ENCODE measurements at regions not wholly inside any gene's neighbourhood (a gene's known extent, or its start where the extent isn't known, plus 50 kb on each side); places are given as distances from the start of the nearest gene placed in this dataset.
"Not testable (repeated sequence)": the region's sequence is repeated elsewhere in the genome, so short reads cannot be mapped to it uniquely, and the experiment has no call there.

GRCh38 chr7:13115157-13115772, 427.8 kb downstream of the ARL4A start:
- Histone ChIP-seq H3K4me3 (ENCODE audit: insufficient read length, low read depth) (no peak overlapping the region), H3K4me1 (ENCODE audit: insufficient read depth, insufficient read length) (no peaks in the 10 kb centered on the region), H3K9me3 (ENCODE audit: insufficient read depth, low read length) (no peaks in the 10 kb centered on the region; the same call in 1 of the 2 replicates), H3K27me3 (ENCODE audit: insufficient read depth, insufficient read length) (no peaks in the 10 kb centered on the region), H3K36me3 (ENCODE audit: insufficient read depth, insufficient read length, low read length) (no peaks in the 10 kb centered on the region), H3K9ac (ENCODE audit: insufficient read length, low read depth) (no peak overlapping the region)
- TF ChIP-seq ZNF274 (IDR thresholded peaks at IDR 0.05; ENCODE audit: low read depth, low read length) (no peak), YY1 (IDR thresholded peaks at IDR 0.05; ENCODE audit: insufficient read depth, insufficient read length) (no peak), SUZ12 (IDR thresholded peaks at IDR 0.05; ENCODE audit: extremely low read depth, insufficient read depth, insufficient read length) (no peak)
- peak; percentile 39 for DNase-seq (ENCODE audit: low read depth, low spot score)

GRCh38 chr7:13115855-13116254, 428.4 kb downstream of the ARL4A start:
- H3K9ac ChIP-seq (ENCODE audit: insufficient read length, low read depth) = no peak overlapping the region
- H3K27me3 ChIP-seq (ENCODE audit: insufficient read depth, insufficient read length) = no peaks in the 10 kb centered on the region
- no peaks in the 10 kb centered on the region for H3K4me1 ChIP-seq (ENCODE audit: insufficient read depth, insufficient read length)
- TF ChIP-seq YY1 (IDR thresholded peaks at IDR 0.05; ENCODE audit: insufficient read depth, insufficient read length) (no peak), SUZ12 (IDR thresholded peaks at IDR 0.05; ENCODE audit: extremely low read depth, insufficient read depth, insufficient read length) (no peak)
- no peak overlapping the region for H3K4me3 ChIP-seq (ENCODE audit: insufficient read length, low read depth)
- no peaks in the 10 kb centered on the region; the same call in 1 of the 2 replicates for H3K9me3 ChIP-seq (ENCODE audit: insufficient read depth, low read length)
- no peaks in the 10 kb centered on the region for H3K36me3 ChIP-seq (ENCODE audit: insufficient read depth, insufficient read length, low read length)
- no peak for DNase-seq (ENCODE audit: low read depth, low spot score)

- Histone ChIP-seq H3K36me3 (ENCODE audit: insufficient read depth, insufficient read length, low read length) (no peaks in the 10 kb centered on the region), H3K27me3 (ENCODE audit: insufficient read depth, insufficient read length) (no peaks in the 10 kb centered on the region), H3K9ac (ENCODE audit: insufficient read length, low read depth) (no peak overlapping the region), H3K4me1 (ENCODE audit: insufficient read depth, insufficient read length) (no peaks in the 10 kb centered on the region), H3K4me3 (ENCODE audit: insufficient read length, low read depth) (no peak overlapping the region), H3K9me3 (ENCODE audit: insufficient read depth, low read length) (no peaks in the 10 kb centered on the region)
- peak; percentile 20 for DNase-seq (ENCODE audit: low read depth, low spot score)
- TF ChIP-seq SUZ12 (IDR thresholded peaks at IDR 0.05; ENCODE audit: extremely low read depth, insufficient read depth, insufficient read length) = no peak
- no peak for TF ChIP-seq YY1 (IDR thresholded peaks at IDR 0.05; ENCODE audit: insufficient read depth, insufficient read length)
- no peak for TF ChIP-seq ZNF274 (IDR thresholded peaks at IDR 0.05; ENCODE audit: low read depth, low read length)
Observed at GRCh38 chr7:13117103-13117502, 429.7 kb downstream of the ARL4A start.

GRCh38 chr7:13117592-13117991, 430.2 kb downstream of the ARL4A start:
- DNase-seq (ENCODE audit: low read depth, low spot score) = no peak
- H3K4me3 ChIP-seq (ENCODE audit: insufficient read length, low read depth) = no peak overlapping the region
- no peaks in the 10 kb centered on the region for H3K36me3 ChIP-seq (ENCODE audit: insufficient read depth, insufficient read length, low read length)
- H3K4me1 ChIP-seq (ENCODE audit: insufficient read depth, insufficient read length) = no peaks in the 10 kb centered on the region
- H3K27me3 ChIP-seq (ENCODE audit: insufficient read depth, insufficient read length) = no peaks in the 10 kb centered on the region
- no peak overlapping the region for H3K9ac ChIP-seq (ENCODE audit: insufficient read length, low read depth)
- H3K9me3 ChIP-seq (ENCODE audit: insufficient read depth, low read length) = no peaks in the 10 kb centered on the region
- no peak for TF ChIP-seq ZNF274 (IDR thresholded peaks at IDR 0.05; ENCODE audit: low read depth, low read length)
- TF ChIP-seq YY1 (IDR thresholded peaks at IDR 0.05; ENCODE audit: insufficient read depth, insufficient read length) = no peak
- no peak for TF ChIP-seq SUZ12 (IDR thresholded peaks at IDR 0.05; ENCODE audit: extremely low read depth, insufficient read depth, insufficient read length)

- not testable (repeated sequence) for DNase-seq (ENCODE audit: low read depth, low spot score); H3K27me3 ChIP-seq (ENCODE audit: insufficient read depth, insufficient read length); H3K36me3 ChIP-seq (ENCODE audit: insufficient read depth, insufficient read length, low read length); H3K9me3 ChIP-seq (ENCODE audit: insufficient read depth, low read length); H3K4me3 ChIP-seq (ENCODE audit: insufficient read length, low read depth); H3K4me1 ChIP-seq (ENCODE audit: insufficient read depth, insufficient read length); H3K9ac ChIP-seq (ENCODE audit: insufficient read length, low read depth)
Observed at GRCh38 chr7:13124629-13125028, 437.2 kb downstream of the ARL4A start.

- Histone ChIP-seq H3K27me3 (ENCODE audit: insufficient read depth, insufficient read length) (no peaks in the 10 kb centered on the region), H3K9me3 (ENCODE audit: insufficient read depth, low read length) (no peaks in the 10 kb centered on the region), H3K36me3 (ENCODE audit: insufficient read depth, insufficient read length, low read length) (no peaks in the 10 kb centered on the region), H3K9ac (ENCODE audit: insufficient read length, low read depth) (no peak overlapping the region), H3K4me3 (ENCODE audit: insufficient read length, low read depth) (no peak overlapping the region), H3K4me1 (ENCODE audit: insufficient read depth, insufficient read length) (no peaks in the 10 kb centered on the region)
- TF ChIP-seq ZNF274 (IDR thresholded peaks at IDR 0.05; ENCODE audit: low read depth, low read length) = no peak
- TF ChIP-seq SUZ12 (IDR thresholded peaks at IDR 0.05; ENCODE audit: extremely low read depth, insufficient read depth, insufficient read length) = no peak
- no peak for TF ChIP-seq YY1 (IDR thresholded peaks at IDR 0.05; ENCODE audit: insufficient read depth, insufficient read length)
- no peak for DNase-seq (ENCODE audit: low read depth, low spot score)
Observed at GRCh38 chr7:13126347-13126746, 438.9 kb downstream of the ARL4A start.

- Histone ChIP-seq H3K4me1 (ENCODE audit: insufficient read depth, insufficient read length) (no peaks in the 10 kb centered on the region), H3K9ac (ENCODE audit: insufficient read length, low read depth) (no peak overlapping the region), H3K4me3 (ENCODE audit: insufficient read length, low read depth) (no peak overlapping the region), H3K27me3 (ENCODE audit: insufficient read depth, insufficient read length) (no peaks in the 10 kb centered on the region), H3K9me3 (ENCODE audit: insufficient read depth, low read length) (0 out of 2 replicates have a peak, but pooled peaks cover 2% of the 10 kb centered on the region), H3K36me3 (ENCODE audit: insufficient read depth, insufficient read length, low read length) (no peaks in the 10 kb centered on the region)
- no peak for DNase-seq (ENCODE audit: low read depth, low spot score)
- no peak for TF ChIP-seq SUZ12 (IDR thresholded peaks at IDR 0.05; ENCODE audit: extremely low read depth, insufficient read depth, insufficient read length)
- TF ChIP-seq ZNF274 (IDR thresholded peaks at IDR 0.05; ENCODE audit: low read depth, low read length) = no peak
- no peak for TF ChIP-seq YY1 (IDR thresholded peaks at IDR 0.05; ENCODE audit: insufficient read depth, insufficient read length)
Observed at GRCh38 chr7:13130321-13130720, 442.9 kb downstream of the ARL4A start.

GRCh38 chr7:13130906-13131305, 443.5 kb downstream of the ARL4A start:
- not testable (repeated sequence) for H3K4me1 ChIP-seq (ENCODE audit: insufficient read depth, insufficient read length); H3K27me3 ChIP-seq (ENCODE audit: insufficient read depth, insufficient read length); H3K9me3 ChIP-seq (ENCODE audit: insufficient read depth, low read length); H3K36me3 ChIP-seq (ENCODE audit: insufficient read depth, insufficient read length, low read length); H3K4me3 ChIP-seq (ENCODE audit: insufficient read length, low read depth); DNase-seq (ENCODE audit: low read depth, low spot score); H3K9ac ChIP-seq (ENCODE audit: insufficient read length, low read depth)
